Tibial artery (tissue), 4 donors: ENCODE measurements at regions not wholly inside any gene's neighbourhood (a gene's known extent, or its start where the extent isn't known, plus 50 kb on each side); places are given as distances from the start of the nearest gene placed in this dataset.

Experiments
- DNase-seq, 2 donors: peaks; one replicate each; pipeline ENCODE4 v3.0.0-alpha.2; 2019
- H3K27ac ChIP-seq, 2 donors: fragments of 200-600 bp; sonication (generic) in 1 of 2; 1 replicate in 1 of 2; 2 replicates in 1 of 2; pipeline ENCODE4 v1.5.1; 2018 to 2019; ENCODE audit warnings: mild to moderate bottlenecking in 1 of 2
- H3K27me3 ChIP-seq, 2 donors: fragments of 200-600 bp; sonication (generic) in 1 of 2; one replicate each; pipeline versions ENCODE4 v1.5.1 to v1.6.0; 2016 to 2019
- H3K36me3 ChIP-seq, 3 donors: fragments of 200-600 bp; sonication (generic) in 2 of 3; one replicate each; pipeline ENCODE4 v1.5.1; 2016 to 2019; ENCODE audit warnings: mild to moderate bottlenecking in 2 of 3
- H3K4me1 ChIP-seq, 4 donors: fragments of 200-600 bp; sonication (generic) in 2 of 4; 1 replicate in 3 of 4; 2 replicates in 1 of 4; pipeline ENCODE4 v1.5.1; 2016 to 2019
- H3K4me3 ChIP-seq, 2 donors: fragments of 200-600 bp; sonication (generic) in 1 of 2; 1 replicate in 1 of 2; 2 replicates in 1 of 2; pipeline ENCODE4 v1.5.1; 2018 to 2019; ENCODE audit warnings: mild to moderate bottlenecking in 2 of 2
- H3K9me3 ChIP-seq, 3 donors: fragments of 200-600 bp; sonication (generic) in 1 of 3; one replicate each; pipeline ENCODE4 v1.5.1; 2016 to 2019
- CTCF ChIP-seq, 2 experiments: fragments of 200-600 bp in 1 of 2; fragments of 450-650 bp in 1 of 2; IDR thresholded peaks; one replicate each; pipeline ENCODE4 v1.5.1; 2017 to 2019; ENCODE audit warnings: antibody characterized with exemption in 2 of 2, mild to moderate bottlenecking in 1 of 2, moderate library complexity in 1 of 2
- intact Hi-C: fragments of 100-400 bp; cut with DNase I; formaldehyde crosslinking; loops from one replicate; pipeline ENCODE4 v1.15.0; 2023; ENCODE audit warnings: low total_unique reads

GRCh38 chr12:84807249-84807648 lies 105.3 kb downstream of the SLC6A15 start:
- H3K4me1 ChIP-seq, result no peaks in the 10 kb centered on the region
- no peak overlapping the region for H3K27ac ChIP-seq
- no peak overlapping the region for H3K4me3 ChIP-seq
- intact Hi-C loops, result no loop called here
- TF ChIP-seq CTCF (IDR thresholded peaks at IDR 0.05), result no peak
- H3K9me3 ChIP-seq, result no peaks in the 10 kb centered on the region
- H3K36me3 ChIP-seq, result no peaks in the 10 kb centered on the region
- no peaks in the 10 kb centered on the region for H3K27me3 ChIP-seq
- DNase-seq, result no peak

GRCh38 chr12:84805474-84805858 lies 107.1 kb downstream of the SLC6A15 start:
- TF ChIP-seq CTCF (IDR thresholded peaks at IDR 0.05), result no peak
- no peak for DNase-seq
- no peaks in the 10 kb centered on the region for H3K4me1 ChIP-seq
- H3K4me3 ChIP-seq, result no peak overlapping the region
- no peak overlapping the region for H3K27ac ChIP-seq
- no peaks in the 10 kb centered on the region for H3K9me3 ChIP-seq
- intact Hi-C loops, result no loop called here
- H3K36me3 ChIP-seq, result no peaks in the 10 kb centered on the region
- H3K27me3 ChIP-seq, result no peaks in the 10 kb centered on the region

GRCh38 chr12:84804691-84805473 lies 107.7 kb downstream of the SLC6A15 start:
- Histone ChIP-seq H3K9me3 (no peaks in the 10 kb centered on the region), H3K4me1 (no peaks in the 10 kb centered on the region), H3K27me3 (no peaks in the 10 kb centered on the region), H3K4me3 (no peak overlapping the region), H3K27ac (no peak overlapping the region), H3K36me3 (no peaks in the 10 kb centered on the region)
- no peak for DNase-seq
- TF ChIP-seq CTCF (IDR thresholded peaks at IDR 0.05), result no peak
- intact Hi-C loops, result no loop called here

- TF ChIP-seq CTCF (IDR thresholded peaks at IDR 0.05), result no peak
- Histone ChIP-seq H3K27me3 (no peaks in the 10 kb centered on the region), H3K9me3 (no peaks in the 10 kb centered on the region), H3K4me3 (no peak overlapping the region), H3K36me3 (no peaks in the 10 kb centered on the region), H3K4me1 (no peaks in the 10 kb centered on the region), H3K27ac (no peak overlapping the region)
- intact Hi-C loops, result no loop called here
- DNase-seq, result no peak
Observed at GRCh38 chr12:84803661-84804060, 108.9 kb downstream of the SLC6A15 start.

- Histone ChIP-seq H3K36me3 (no peaks in the 10 kb centered on the region), H3K27ac (no peak overlapping the region), H3K9me3 (no peaks in the 10 kb centered on the region), H3K4me3 (no peak overlapping the region), H3K27me3 (no peaks in the 10 kb centered on the region), H3K4me1 (no peaks in the 10 kb centered on the region)
- no peak for DNase-seq
- intact Hi-C loops, result no loop called here
- no peak for TF ChIP-seq CTCF (IDR thresholded peaks at IDR 0.05)
Observed at GRCh38 chr12:84802161-84802560, 110.4 kb downstream of the SLC6A15 start.
